ENCODE measurements at regions not wholly inside any gene's neighbourhood (a gene's known extent, or its start where the extent isn't known, plus 50 kb on each side); places are given as distances from the start of the nearest gene placed in this dataset.
A peak's percentile ranks its signal among the peaks of the same experiment; 100 is the strongest.

- DNase-seq: peak; percentile 49
Measured at GRCh38 chr2:10964052-10964790, 52.5 kb downstream of the KCNF1 start.

- DNase-seq: no peak
Measured at GRCh38 chr2:10965241-10965843, 53.6 kb downstream of the KCNF1 start.

- DNase-seq: no peak
Measured at GRCh38 chr2:10966056-10966455, 54.3 kb downstream of the KCNF1 start.

GRCh38 chr2:10966741-10967140 lies 55.0 kb downstream of the KCNF1 start:
- DNase-seq: no peak

GRCh38 chr2:10968176-10968575 lies 56.4 kb downstream of the KCNF1 start:
- no peak for DNase-seq

GRCh38 chr2:10970666-10971065 lies 58.9 kb downstream of the KCNF1 start:
- no peak for DNase-seq

GRCh38 chr2:10971161-10971887 lies 59.6 kb downstream of the KCNF1 start:
- DNase-seq: no peak

GRCh38 chr2:10971888-10972260 lies 60.1 kb downstream of the KCNF1 start:
- peak; percentile 93 for DNase-seq

- DNase-seq: no peak
Measured at GRCh38 chr2:10972683-10973433, 61.1 kb downstream of the KCNF1 start.

GRCh38 chr2:10973766-10974165 lies 62.0 kb downstream of the KCNF1 start:
- no peak for DNase-seq

- peak; percentile 94 for DNase-seq
Measured at GRCh38 chr2:10977003-10977402, 65.3 kb downstream of the KCNF1 start.

GRCh38 chr2:10977621-10978020 lies 65.9 kb downstream of the KCNF1 start:
- no peak for DNase-seq

- DNase-seq: no peak
Measured at GRCh38 chr2:10978090-10978670, 66.4 kb downstream of the KCNF1 start.

GRCh38 chr2:10980071-10980470 lies 68.3 kb downstream of the KCNF1 start:
- no peak for DNase-seq

- no peak for DNase-seq
Measured at GRCh38 chr2:10980886-10981425, 69.2 kb downstream of the KCNF1 start.

- no peak for DNase-seq
Measured at GRCh38 chr2:10981451-10981850, 69.7 kb downstream of the KCNF1 start.

GRCh38 chr2:10981941-10982431 lies 70.3 kb downstream of the KCNF1 start:
- no peak for DNase-seq

GRCh38 chr2:10982931-10983701 lies 71.4 kb downstream of the KCNF1 start:
- no peak for DNase-seq

- DNase-seq: no peak
Measured at GRCh38 chr2:10983711-10984110, 72.0 kb downstream of the KCNF1 start.

- no peak for DNase-seq
Measured at GRCh38 chr2:10984418-10985135, 72.8 kb downstream of the KCNF1 start.

- DNase-seq: no peak
Measured at GRCh38 chr2:10985260-10985659, 73.5 kb downstream of the KCNF1 start.

All from MV-4-11 (cell line).